ENCODE measurements at regions not wholly inside any gene's neighbourhood (a gene's known extent, or its start where the extent isn't known, plus 50 kb on each side); places are given as distances from the start of the nearest gene placed in this dataset.
"Not testable (repeated sequence)": the region's sequence is repeated elsewhere in the genome, so short reads cannot be mapped to it uniquely, and the experiment has no call there.

DNA sequence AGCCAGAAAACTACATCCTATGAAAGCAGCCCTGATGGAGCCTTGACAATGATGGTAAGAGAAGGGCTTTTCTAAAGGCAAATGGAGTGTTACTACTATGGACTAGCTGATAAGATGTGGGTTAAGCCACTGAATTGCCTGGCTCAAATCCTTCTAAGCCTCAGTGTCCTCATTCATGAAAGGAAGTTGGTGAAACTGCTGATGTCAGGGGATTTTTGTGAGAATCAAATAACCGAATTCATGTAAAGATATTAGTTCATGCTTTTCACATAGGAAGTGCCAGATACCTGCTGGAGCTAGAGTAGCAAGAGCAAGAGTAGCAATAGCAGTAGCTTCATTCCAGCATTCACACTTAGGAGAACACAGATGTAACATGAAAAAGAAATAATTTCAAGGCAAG lies 417.0 kb downstream of the METTL4 start:
- intact Hi-C loops (cut with DNase I) = no loop called here
- Histone ChIP-seq H3K4me3 (no peak overlapping the region), H3K36me3 (no peaks in the 10 kb centered on the region), H3K4me1 (no peaks in the 10 kb centered on the region), H3K9me3 (no peaks in the 10 kb centered on the region), H3K27me3 (no peaks in the 10 kb centered on the region), H3K27ac (no peak overlapping the region)
- TF ChIP-seq, protein P1, sequence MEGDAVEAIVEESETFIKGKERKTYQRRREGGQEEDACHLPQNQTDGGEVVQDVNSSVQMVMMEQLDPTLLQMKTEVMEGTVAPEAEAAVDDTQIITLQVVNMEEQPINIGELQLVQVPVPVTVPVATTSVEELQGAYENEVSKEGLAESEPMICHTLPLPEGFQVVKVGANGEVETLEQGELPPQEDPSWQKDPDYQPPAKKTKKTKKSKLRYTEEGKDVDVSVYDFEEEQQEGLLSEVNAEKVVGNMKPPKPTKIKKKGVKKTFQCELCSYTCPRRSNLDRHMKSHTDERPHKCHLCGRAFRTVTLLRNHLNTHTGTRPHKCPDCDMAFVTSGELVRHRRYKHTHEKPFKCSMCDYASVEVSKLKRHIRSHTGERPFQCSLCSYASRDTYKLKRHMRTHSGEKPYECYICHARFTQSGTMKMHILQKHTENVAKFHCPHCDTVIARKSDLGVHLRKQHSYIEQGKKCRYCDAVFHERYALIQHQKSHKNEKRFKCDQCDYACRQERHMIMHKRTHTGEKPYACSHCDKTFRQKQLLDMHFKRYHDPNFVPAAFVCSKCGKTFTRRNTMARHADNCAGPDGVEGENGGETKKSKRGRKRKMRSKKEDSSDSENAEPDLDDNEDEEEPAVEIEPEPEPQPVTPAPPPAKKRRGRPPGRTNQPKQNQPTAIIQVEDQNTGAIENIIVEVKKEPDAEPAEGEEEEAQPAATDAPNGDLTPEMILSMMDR (IDR thresholded peaks at IDR 0.05) = no peak
- DNase-seq (ENCODE audit: low spot score in 2 of 2) = no peak

DNA sequence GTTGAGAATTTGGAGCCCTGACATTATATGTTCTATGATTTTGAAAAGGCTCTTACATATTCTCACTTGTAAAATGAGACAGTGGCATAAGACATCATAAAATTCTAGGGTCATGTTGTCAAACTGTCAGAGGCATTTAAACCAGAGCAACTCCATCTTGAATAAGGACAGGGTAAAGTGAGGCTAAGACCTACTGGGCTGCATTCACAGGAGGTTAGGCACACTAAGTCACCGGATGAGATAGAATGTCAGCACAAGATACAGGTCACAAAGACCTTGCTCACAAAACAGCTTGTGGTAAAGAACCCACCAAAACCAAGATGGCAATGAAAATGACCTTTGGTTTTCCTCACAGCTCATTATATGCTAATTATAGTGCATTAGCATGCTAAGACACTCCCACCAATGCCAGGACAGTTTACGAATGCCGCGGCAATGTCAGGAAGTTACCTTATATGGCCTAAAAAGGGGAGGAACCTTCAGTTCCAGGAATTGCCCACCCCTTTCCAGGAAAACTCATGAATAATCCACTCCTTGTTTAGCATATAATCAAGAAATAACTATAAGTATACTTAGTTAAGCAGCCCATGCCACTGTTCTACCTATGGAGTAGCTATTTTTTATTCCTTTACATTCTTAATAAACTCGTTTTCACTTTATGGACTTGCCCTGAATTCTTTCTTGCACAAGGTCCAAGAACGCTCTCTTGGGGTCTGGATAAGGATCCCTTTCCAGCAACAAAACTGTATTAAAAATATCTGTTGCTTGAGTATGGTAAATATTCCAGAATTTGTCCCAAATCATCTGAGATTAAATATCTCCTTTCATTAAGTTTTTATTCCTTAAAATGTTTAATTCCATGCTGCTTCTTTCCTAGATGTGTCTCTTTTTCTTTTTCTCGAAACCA lies 406.4 kb downstream of the METTL4 start:
- Histone ChIP-seq H3K4me3 (no peak overlapping the region), H3K27me3 (no peaks in the 10 kb centered on the region), H3K9me3 (no peaks in the 10 kb centered on the region), H3K4me1 (no peaks in the 10 kb centered on the region), H3K27ac (no peak overlapping the region), H3K36me3 (no peaks in the 10 kb centered on the region)
- intact Hi-C loops (cut with DNase I) = no loop called here
- no peak for DNase-seq (ENCODE audit: low spot score in 2 of 2)
- TF ChIP-seq, protein P1 (IDR thresholded peaks at IDR 0.05) = no peak

DNA sequence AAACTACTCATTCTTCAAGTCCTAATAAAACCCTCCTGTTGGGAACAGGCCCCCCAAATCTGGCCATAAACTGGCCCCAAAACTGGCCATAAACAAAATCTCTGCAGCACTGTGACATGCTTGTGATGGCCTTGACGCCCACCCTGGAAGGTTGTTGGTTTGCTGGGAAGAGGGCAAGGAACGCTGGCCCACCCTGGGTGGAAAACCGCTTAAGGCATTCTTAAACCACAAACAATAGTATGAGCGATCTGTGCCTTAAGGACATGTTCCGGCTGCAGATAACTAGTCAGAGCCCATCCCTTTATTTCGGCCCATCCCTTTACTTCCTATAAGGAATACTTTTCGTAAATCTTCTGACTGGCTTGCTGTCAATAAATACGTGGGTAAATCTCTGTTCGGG lies 404.4 kb downstream of the METTL4 start:
- H3K9me3 ChIP-seq; H3K4me1 ChIP-seq; H3K27me3 ChIP-seq; H3K36me3 ChIP-seq; H3K27ac ChIP-seq; DNase-seq (ENCODE audit: low spot score in 2 of 2); intact Hi-C loops (cut with DNase I); H3K4me3 ChIP-seq: not testable (repeated sequence)

DNA sequence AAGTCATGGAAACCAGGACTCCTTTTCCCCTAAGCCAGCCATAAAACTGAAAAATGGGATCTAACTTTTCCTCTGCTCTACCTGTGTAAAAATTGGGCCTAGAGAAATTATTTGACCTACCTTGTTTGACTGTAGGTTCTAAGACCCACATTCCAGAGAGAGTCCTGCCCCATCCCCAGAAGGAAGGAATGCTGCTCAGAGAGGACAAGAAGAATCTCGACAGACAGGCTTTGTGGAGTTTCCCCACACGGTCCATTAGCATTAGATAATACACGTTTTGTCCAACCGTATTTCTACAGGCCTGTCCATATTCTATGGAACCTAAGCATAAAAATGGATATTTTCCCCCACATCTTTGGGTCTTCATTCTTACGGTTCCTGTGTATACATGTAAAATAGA lies 403.3 kb downstream of the METTL4 start:
- Histone ChIP-seq H3K27me3 (no peaks in the 10 kb centered on the region), H3K4me3 (no peak overlapping the region), H3K4me1 (no peaks in the 10 kb centered on the region), H3K27ac (no peak overlapping the region), H3K36me3 (no peaks in the 10 kb centered on the region), H3K9me3 (no peaks in the 10 kb centered on the region)
- intact Hi-C loops (cut with DNase I) = no loop called here
- TF ChIP-seq, protein P1 (IDR thresholded peaks at IDR 0.05) = no peak
- no peak for DNase-seq (ENCODE audit: low spot score in 2 of 2)

DNA sequence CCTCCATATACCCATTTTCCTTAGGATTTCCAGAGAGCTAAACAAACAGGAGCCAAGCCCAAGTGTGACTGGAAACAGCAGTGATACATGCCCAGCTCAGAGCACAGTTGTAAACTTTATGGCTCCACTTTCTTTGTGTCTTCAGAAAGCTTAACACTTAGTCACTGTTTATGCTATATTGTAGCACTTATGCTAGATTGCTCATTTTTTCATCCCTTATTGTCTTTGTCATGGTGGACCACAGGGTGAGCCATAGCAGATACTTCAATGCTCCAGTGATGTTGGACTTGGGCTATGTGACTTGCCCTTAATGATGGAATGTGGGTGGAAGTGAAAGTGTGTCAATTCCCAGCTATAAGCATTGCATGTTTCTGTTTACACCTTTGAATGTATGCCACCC lies 401.6 kb downstream of the METTL4 start:
- Histone ChIP-seq H3K4me1 (no peaks in the 10 kb centered on the region), H3K27me3 (no peaks in the 10 kb centered on the region), H3K27ac (no peak overlapping the region), H3K4me3 (no peak overlapping the region), H3K36me3 (no peaks in the 10 kb centered on the region), H3K9me3 (no peaks in the 10 kb centered on the region)
- intact Hi-C loops (cut with DNase I) = no loop called here
- no peak for DNase-seq (ENCODE audit: low spot score in 2 of 2)
- TF ChIP-seq, protein P1 (IDR thresholded peaks at IDR 0.05) = no peak

DNA sequence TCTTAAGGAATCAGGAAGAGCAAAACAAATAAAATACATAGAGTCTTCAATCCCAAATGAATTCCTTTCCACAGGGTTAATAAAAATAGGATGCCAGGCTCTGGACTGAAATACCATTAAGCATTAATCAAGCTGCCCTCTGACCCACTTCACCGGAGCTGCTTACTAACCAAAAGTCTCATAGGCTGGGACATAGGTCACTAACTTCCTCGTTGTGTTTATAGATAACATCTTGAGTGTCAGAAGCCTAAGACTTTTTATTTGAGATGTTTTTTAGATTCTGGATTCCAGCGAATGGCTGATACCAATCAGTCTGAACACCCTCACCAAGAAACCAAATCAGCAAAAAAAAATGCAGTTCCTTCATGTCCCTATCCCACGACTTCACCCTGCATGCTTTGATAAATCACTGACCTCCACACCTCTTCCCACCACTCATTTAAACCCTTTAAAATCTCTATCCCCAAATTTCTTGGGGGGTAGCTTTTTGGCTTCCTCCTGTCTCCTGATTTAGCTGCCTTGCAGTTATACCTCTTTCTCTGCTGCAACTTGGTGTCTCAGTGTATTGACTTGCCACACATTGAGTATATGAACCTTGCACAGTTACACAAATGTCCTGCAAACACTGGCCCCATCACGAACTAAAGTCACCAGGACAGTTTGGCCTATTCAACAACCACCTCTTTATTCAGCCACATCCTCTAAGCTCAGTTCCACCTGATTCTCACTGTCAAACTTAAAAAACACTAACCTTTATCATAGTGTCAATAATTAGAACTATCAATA lies 399.3 kb downstream of the METTL4 start:
- intact Hi-C loops (cut with DNase I) = no loop called here
- no peaks in the 10 kb centered on the region for H3K27me3 ChIP-seq
- H3K9me3 ChIP-seq = no peaks in the 10 kb centered on the region
- DNase-seq (ENCODE audit: low spot score in 2 of 2) = no peak
- no peaks in the 10 kb centered on the region for H3K36me3 ChIP-seq
- H3K27ac ChIP-seq = no peak overlapping the region
- TF ChIP-seq, protein P1 (IDR thresholded peaks at IDR 0.05) = no peak
- no peaks in the 10 kb centered on the region for H3K4me1 ChIP-seq
- H3K4me3 ChIP-seq = no peak overlapping the region

Data from ascending aorta (tissue), 2 donors.